AG04450 (cell line): ENCODE measurements at regions not wholly inside any gene's neighbourhood (a gene's known extent, or its start where the extent isn't known, plus 50 kb on each side); places are given as distances from the start of the nearest gene placed in this dataset.

Source experiments
- CTCF ChIA-PET: fragments of 300-600, 350-600 bp; formaldehyde crosslinking; extraction: SDS; loops from one replicate; lab custom pipeline; 2022; ENCODE audit warnings: antibody characterized with exemption, inconsistent platforms; lab: Charles Lee
- POLR2A ChIA-PET: fragments of 350-600 bp; formaldehyde crosslinking; extraction: SDS; loops from one replicate; lab custom pipeline; 2021; ENCODE audit warnings: antibody characterized with exemption, inconsistent platforms; lab: Yijun Ruan, JAX
- DNase-seq: peaks from one replicate; pipeline ENCODE4 v3.0.0-alpha.2; 2011; ENCODE audit warnings: low read depth, low spot score
- H3K27ac ChIP-seq: one replicate; pipeline ENCODE4 v1.5.1; 2012; ENCODE audit warnings: low read depth, low read length, control low read depth
- H3K27me3 ChIP-seq: one replicate; pipeline ENCODE4 v1.6.0; 2012; ENCODE audit warnings: low read length; ENCODE audit not compliant: control insufficient read depth, insufficient read depth
- H3K4me3 ChIP-seq: 2 replicates; pipeline ENCODE4 v1.5.1; 2011; ENCODE audit warnings: mild to moderate bottlenecking, low read depth, low read length, control low read depth
- H3K9me3 ChIP-seq: 2 replicates; pipeline ENCODE4 v1.5.1; 2012; ENCODE audit warnings: low read length; ENCODE audit not compliant: control insufficient read depth, insufficient read depth
- CTCF ChIP-seq: IDR thresholded peaks from 2 replicates; pipeline ENCODE4 v1.5.1; 2011; ENCODE audit warnings: low read depth, low read length, control low read depth, inconsistent platforms

- CTCF ChIA-PET, result no interaction called here
- no peak for DNase-seq
- Histone ChIP-seq H3K27ac (no peak overlapping the region), H3K4me3 (no peak overlapping the region), H3K9me3 (no peaks in the 10 kb centered on the region), H3K27me3 (no peaks in the 10 kb centered on the region)
- POLR2A ChIA-PET, result no interaction called here
- no peak for TF ChIP-seq CTCF
Measured at GRCh38 chr2:230644356-230644935, 68.2 kb upstream of the CAB39 start.

GRCh38 chr2:230648356-230648755, 64.3 kb upstream of the CAB39 start:
- Histone ChIP-seq H3K27ac (no peak overlapping the region), H3K4me3 (no peak overlapping the region), H3K27me3 (no peaks in the 10 kb centered on the region), H3K9me3 (no peaks in the 10 kb centered on the region)
- no peak for DNase-seq
- CTCF ChIA-PET, result no interaction called here
- POLR2A ChIA-PET, result no interaction called here
- TF ChIP-seq CTCF, result no peak

DNA sequence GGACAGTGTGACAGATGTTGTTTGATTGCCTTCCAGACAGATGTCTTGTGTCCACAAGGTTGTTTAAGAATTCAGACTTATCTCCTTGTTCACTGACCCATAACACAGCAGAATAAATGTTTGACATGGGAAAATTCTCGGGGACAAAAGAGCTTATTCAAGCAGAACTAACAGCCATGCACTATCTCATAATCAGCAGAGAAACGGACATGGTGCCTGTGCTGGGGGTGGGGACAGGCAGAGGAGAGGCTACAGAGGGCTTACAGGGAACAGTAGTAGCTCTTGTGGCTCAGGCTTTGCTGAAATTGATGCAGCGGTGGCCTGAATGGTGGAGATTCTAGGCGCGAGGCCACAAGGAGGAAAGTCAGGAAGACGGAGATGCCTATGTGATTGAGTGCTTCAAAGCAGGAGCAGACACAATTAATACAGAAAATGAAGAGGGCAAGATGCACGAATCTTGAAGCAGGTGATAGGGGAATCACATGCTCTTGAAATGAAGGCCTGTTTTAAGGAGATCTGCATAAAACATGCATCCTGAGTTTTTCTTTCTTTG, 62.0 kb upstream of the CAB39 start:
- no peak overlapping the region for H3K4me3 ChIP-seq
- no peak for DNase-seq
- POLR2A ChIA-PET, result no interaction called here
- no peaks in the 10 kb centered on the region for H3K27me3 ChIP-seq
- H3K9me3 ChIP-seq, result no peaks in the 10 kb centered on the region
- CTCF ChIA-PET, result no interaction called here
- TF ChIP-seq CTCF, result no peak
- no peak overlapping the region for H3K27ac ChIP-seq

- no peak for DNase-seq
- Histone ChIP-seq H3K27ac (no peak overlapping the region), H3K27me3 (no peaks in the 10 kb centered on the region), H3K4me3 (no peak overlapping the region), H3K9me3 (no peaks in the 10 kb centered on the region)
- CTCF ChIA-PET, result no interaction called here
- POLR2A ChIA-PET, result no interaction called here
- no peak for TF ChIP-seq CTCF
Measured at GRCh38 chr2:230654057-230654456, 58.6 kb upstream of the CAB39 start.

DNA sequence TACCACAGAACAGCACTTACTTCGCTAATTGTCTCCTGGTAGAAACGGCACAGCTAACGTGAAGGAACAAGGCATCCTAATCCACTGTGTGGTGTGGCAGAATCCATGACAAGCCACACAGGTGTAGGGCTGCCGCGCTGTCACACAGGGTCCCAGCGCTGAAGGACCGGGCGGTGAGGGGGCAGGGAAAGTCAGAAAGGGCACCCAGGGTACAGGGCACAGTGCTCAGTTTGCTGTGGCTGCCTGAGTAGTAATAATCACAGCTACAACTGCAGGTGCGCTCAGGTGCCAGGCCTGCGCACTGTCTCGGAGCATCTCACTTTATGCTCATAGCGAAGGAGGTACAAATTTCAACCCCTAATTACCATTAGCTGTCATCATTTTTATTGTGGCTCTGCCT, 55.2 kb upstream of the CAB39 start:
- no peak for TF ChIP-seq CTCF
- Histone ChIP-seq H3K9me3 (no peaks in the 10 kb centered on the region), H3K27ac (no peak overlapping the region), H3K27me3 (no peaks in the 10 kb centered on the region), H3K4me3 (no peak overlapping the region)
- DNase-seq, result no peak
- ChIA-PET CTCF (no interaction called here), POLR2A (no interaction called here)
